Left renal pelvis (tissue), 4 donors: ENCODE measurements at regions not wholly inside any gene's neighbourhood (a gene's known extent, or its start where the extent isn't known, plus 50 kb on each side); places are given as distances from the start of the nearest gene placed in this dataset.
"Not testable (repeated sequence)": the region's sequence is repeated elsewhere in the genome, so short reads cannot be mapped to it uniquely, and the experiment has no call there.

Source experiments
- DNase-seq, 4 donors: peaks; one replicate each; pipeline ENCODE4 v3.0.0-alpha.2; 2013; ENCODE audit warnings: low read depth in 4 of 4, low spot score in 3 of 4

GRCh38 chr4:72701987-72702819, 133.2 kb upstream of the ADAMTS3 start:
- DNase-seq = peak in 3 of 4 donors; percentile 12 to 45 (median 29)

GRCh38 chr4:72690771-72691170, 121.8 kb upstream of the ADAMTS3 start:
- DNase-seq = no peak

GRCh38 chr4:72689923-72690322, 120.9 kb upstream of the ADAMTS3 start:
- no peak for DNase-seq

GRCh38 chr4:72686390-72686789, 117.4 kb upstream of the ADAMTS3 start:
- not testable (repeated sequence) for DNase-seq

- DNase-seq = no peak
Observed at GRCh38 chr4:72679666-72680065, 110.6 kb upstream of the ADAMTS3 start.

GRCh38 chr4:72677886-72678285, 108.9 kb upstream of the ADAMTS3 start:
- no peak for DNase-seq

- no peak for DNase-seq
Observed at GRCh38 chr4:72677265-72677664, 108.2 kb upstream of the ADAMTS3 start.

- no peak for DNase-seq
Observed at GRCh38 chr4:72671980-72672379, 103.0 kb upstream of the ADAMTS3 start.

GRCh38 chr4:72670521-72670920, 101.5 kb upstream of the ADAMTS3 start:
- DNase-seq = no peak

- no peak for DNase-seq
Observed at GRCh38 chr4:72666910-72667309, 97.9 kb upstream of the ADAMTS3 start.

- DNase-seq = no peak
Observed at GRCh38 chr4:72665171-72665968, 96.3 kb upstream of the ADAMTS3 start.

GRCh38 chr4:72663828-72664227, 94.8 kb upstream of the ADAMTS3 start:
- peak in 1 of 4 donors; percentile 2 for DNase-seq

GRCh38 chr4:72661830-72662229, 92.8 kb upstream of the ADAMTS3 start:
- DNase-seq = no peak

GRCh38 chr4:72641611-72642010, 72.6 kb upstream of the ADAMTS3 start:
- no peak for DNase-seq

GRCh38 chr4:72636866-72637265, 67.8 kb upstream of the ADAMTS3 start:
- not testable (repeated sequence) for DNase-seq

GRCh38 chr4:72635931-72636330, 66.9 kb upstream of the ADAMTS3 start:
- not testable (repeated sequence) for DNase-seq

GRCh38 chr4:72632253-72632652, 63.2 kb upstream of the ADAMTS3 start:
- DNase-seq = not testable (repeated sequence)

GRCh38 chr4:72631296-72631695, 62.3 kb upstream of the ADAMTS3 start:
- no peak for DNase-seq

GRCh38 chr4:72629540-72629939, 60.5 kb upstream of the ADAMTS3 start:
- no peak for DNase-seq

- DNase-seq = no peak
Observed at GRCh38 chr4:72627723-72628122, 58.7 kb upstream of the ADAMTS3 start.
